GM18873 (cell line): ENCODE measurements at regions not wholly inside any gene's neighbourhood (a gene's known extent, or its start where the extent isn't known, plus 50 kb on each side); places are given as distances from the start of the nearest gene placed in this dataset.
"Not testable (repeated sequence)": the region's sequence is repeated elsewhere in the genome, so short reads cannot be mapped to it uniquely, and the experiment has no call there.

Source experiments
- ATAC-seq: cut with Tn5 transposase; IDR thresholded peaks from one replicate; pipeline ENCODE4 v1.9.1; 2021; ENCODE audit warnings: mild to moderate bottlenecking, moderate library complexity, moderate number of reproducible peaks; ENCODE audit not compliant: unreplicated experiment, low FRiP score

DNA sequence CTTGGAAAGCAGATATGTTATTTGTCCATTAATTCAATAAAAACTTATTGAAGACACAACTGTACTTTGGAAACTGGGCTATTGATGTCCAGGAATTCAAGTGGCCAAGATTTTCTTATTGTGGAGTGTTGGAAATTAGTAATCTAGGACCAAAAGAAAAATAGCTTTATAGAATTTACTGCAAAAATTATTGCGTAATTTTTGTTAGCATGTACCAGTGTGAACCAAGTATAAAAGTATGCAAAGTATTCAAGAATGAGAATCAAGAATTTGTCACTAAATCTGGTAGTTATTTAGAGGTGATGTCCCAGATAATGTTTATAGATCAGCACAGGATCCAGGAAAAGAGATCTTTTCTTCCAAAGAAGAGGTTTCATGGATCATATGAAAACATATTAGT, 468.9 kb upstream of the CTSO start:
- no peak for ATAC-seq

DNA sequence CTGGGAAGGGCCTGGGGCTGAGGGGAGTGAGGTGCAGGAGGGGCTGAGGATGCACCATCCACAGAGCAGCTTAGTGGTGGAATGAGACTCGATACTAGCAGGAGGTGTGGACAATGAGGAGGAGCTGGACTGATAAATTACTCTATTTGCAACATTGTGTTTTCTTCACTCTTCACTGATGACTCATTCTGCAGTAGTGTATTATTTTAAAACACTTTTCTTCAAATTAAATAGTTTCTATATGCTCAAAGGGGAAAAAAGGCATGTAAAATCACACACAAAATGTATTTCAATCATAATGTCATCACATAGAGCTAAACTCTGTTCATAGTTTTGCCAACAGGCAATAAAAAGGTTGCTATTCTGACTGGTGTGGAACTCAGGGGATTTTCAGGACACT, 467.0 kb upstream of the CTSO start:
- ATAC-seq: no peak

DNA sequence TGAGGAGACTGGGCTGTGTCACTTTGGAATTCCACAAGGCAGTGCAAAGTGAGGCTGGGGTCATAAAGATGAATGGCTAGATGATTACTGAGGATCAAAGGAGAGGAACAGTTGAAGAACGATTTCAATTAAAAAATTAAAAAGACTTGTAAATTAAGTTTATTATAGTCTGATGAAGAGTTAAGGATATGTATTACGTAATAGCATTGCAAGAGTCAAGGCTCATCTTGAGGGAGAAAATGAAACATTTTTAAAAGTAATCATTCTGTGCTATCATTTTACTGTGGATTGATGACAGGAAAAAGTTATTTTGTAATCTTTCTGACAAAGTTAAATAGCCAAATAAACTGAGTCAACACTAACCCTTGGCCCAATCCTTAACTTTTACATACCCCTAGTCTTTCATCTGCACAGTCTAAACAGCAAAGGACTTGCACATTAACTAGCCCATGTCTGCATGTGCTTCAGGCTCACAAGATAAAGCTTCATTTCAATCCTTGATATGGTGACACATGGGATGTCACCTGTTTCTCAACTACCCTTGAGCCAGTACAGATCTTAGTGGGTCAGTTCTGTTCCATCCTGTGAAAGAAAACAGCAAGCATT, 465.5 kb upstream of the CTSO start:
- ATAC-seq: no peak

DNA sequence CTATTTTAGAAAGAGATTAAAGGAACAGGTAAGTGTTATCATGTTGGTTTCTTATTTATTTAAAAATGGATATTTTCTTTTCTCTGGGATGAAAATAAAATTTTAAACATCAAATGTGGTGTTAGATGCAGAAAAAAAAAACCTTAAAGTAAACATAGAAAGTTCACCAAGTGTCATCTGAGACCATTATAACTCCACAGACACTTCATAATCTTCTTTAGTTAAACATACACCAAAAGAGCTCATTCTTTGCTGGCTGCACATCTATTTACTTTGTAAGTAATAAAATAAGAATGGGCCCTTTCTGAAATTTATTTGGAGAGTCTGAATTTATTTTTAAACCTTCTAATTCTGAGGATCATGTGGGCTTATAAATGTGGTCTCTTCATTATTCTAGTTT, 460.7 kb upstream of the CTSO start:
- ATAC-seq: no peak

DNA sequence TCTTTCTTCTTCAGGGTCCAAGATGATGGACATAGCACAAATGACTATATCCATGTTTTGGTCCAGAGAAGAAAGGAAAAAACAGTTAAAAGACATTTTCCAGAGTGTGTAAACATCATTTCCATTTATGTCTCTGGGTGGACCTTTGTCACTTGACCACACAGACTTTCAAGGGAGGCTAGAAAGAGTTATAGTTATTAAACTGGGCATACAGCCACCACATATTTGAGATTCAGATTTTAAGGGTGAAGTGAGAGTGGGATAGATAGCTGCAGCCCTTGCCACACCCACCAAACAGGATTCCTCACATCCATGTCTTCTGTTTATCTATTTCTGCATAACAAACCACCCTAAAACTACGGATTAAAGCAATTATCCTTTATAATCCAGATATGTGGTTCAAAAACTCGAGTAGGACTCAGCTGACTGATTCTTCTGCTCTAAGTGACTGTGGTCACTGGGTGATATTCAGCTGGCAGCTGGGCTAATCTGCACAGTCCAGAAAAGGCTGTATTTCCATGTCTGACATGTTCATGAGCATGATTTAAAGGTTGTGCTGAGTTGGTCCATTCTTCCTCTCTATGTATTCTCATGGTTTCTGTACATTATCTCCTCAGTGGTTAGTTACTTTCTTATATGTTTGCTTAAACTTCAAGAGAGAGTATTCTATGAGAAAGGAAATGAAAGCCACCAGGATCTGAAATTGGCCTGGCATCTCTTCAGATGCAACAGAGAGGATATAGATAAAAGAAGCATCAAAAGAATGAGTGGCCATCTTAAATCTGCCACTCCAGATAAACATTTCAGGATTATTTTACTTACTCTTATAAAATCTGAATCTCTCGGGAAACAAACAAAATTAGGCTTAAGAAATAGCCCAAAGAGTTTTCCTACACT, 459.8 kb upstream of the CTSO start:
- ATAC-seq: no peak

DNA sequence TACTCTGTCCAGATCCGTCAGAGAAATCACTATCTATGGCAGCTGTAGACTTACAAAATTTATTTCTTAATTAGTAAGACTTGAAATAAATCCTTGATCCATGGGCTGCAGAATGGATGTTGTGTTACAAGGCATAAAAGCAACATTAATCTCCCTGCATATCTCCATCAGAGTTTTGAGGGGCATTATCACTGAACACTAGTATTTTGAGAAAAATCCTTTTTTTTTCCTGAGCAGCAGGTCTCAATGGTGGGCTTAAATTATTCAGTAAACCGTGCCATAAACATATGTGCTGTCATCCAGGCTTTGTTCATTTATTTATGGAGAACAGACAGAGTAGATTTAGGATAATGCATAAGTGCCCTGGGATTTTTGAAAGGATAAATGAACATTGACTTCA, 457.9 kb upstream of the CTSO start:
- ATAC-seq: no peak

DNA sequence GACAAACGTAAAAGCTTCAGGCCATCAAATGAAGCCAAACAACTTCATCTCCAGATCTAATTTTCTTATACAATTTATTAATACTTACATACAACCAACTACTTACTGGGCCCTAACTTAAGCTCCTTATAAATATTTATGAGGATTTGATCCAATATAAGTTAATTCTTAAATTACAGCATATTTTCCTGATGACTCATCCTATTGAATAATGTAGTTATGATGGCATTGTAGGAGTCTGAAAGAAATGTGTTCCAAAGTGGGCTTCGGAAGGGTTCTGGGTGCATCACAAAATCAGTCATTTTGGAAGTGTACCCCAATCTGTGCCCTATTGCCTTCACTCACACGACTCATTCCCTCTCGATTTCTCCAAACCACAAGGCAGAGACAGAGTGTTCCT, 455.1 kb upstream of the CTSO start:
- ATAC-seq: no peak

DNA sequence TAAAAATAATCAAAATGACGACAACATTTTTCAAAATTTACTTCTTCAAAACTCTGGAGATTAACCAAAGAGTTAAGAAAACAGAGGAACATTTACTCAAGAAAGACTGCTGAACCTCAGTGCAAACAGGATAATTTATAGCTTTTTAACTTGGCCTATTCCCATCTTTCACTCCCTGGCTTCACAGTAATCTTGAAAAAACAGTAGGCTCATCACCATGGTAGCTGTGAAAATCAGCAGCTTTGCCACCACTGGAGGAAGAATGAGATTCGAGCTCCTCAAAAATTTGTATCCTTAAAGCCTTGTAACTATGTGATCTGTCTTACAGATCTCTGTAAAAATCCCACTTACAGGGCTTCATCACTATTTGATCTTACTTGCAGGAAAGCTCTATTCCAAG, 447.7 kb upstream of the CTSO start:
- ATAC-seq: no peak

DNA sequence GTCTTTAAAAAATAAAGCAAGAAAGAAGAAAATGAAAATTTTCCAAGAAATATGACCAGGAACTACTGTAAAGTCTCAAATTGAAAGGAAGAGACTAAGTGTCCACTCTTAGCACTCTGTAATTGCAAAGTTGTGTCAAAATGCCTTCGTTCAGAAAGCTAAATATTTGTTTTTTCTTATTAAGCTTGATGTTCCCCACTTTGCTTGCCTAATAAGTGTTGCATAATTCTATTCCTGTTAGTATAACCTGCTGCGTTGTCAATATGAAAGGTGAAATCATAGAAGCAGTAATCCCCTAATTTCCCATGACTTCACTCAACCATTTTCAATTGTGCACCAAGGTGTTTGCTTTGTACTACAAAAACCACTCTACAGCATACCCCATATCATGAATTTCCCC, 442.9 kb upstream of the CTSO start:
- no peak for ATAC-seq

- ATAC-seq: no peak
Observed at GRCh38 chr4:156391325-156391653, 437.6 kb upstream of the CTSO start.

- no peak for ATAC-seq
Observed at GRCh38 chr4:156390599-156391324, 437.1 kb upstream of the CTSO start.

- no peak for ATAC-seq
Observed at GRCh38 chr4:156388826-156389225, 435.2 kb upstream of the CTSO start.

- ATAC-seq: no peak
Observed at GRCh38 chr4:156378033-156378665, 424.5 kb upstream of the CTSO start.

DNA sequence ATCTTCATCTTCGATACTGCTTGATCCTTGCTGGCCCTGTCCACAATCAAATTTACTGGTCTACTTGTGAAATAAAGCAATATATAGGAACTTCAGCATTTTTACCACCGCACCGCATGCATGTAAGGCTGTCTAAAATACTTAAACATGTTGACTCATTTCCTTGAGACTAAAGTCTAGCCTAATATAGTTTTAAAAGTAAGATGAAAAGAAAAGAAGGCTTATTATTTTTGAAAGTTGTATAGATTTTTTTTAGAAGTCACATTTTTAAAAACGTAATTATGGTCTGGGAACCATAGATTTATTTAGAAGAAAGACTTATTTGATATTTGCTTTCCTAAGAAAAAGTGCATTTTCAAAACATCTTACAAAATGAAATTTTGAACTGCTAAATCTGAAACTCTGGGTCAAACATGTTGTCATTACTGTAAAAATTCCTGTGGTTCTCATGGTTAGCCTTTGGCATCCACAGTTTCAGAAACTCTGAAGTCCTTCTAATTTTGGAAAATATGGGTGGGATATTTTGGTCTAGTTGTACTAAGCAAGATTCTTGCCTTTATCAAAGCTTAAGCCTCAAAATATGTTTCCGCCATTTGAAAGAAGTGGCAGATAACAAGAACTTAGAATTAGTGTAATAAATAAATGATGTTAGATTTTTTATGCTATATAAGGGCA, 423.5 kb upstream of the CTSO start:
- ATAC-seq: no peak

- ATAC-seq: no peak
Observed at GRCh38 chr4:156374894-156375293, 421.2 kb upstream of the CTSO start.

- ATAC-seq: no peak
Observed at GRCh38 chr4:156374069-156374468, 420.4 kb upstream of the CTSO start.

DNA sequence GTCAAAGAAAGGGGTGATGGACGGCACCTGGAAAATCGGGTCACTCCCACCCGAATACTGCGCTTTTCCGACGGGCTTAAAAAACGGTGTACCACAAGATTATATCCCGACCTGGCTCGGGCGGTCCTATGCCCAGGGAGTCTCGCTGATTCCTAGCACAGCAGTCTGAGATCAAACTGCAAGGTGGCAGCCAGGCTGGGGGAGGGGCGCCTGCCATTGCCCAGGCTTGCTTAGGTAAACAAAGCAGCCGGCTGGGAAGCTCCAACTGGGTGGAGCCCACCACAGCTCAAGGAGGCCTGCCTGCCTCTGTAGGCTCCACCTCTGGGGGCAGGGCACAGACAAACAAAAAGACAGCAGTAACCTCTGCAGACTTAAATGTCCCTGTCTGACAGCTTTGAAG, 413.8 kb upstream of the CTSO start:
- not testable (repeated sequence) for ATAC-seq

GRCh38 chr4:156362581-156362980, 408.9 kb upstream of the CTSO start:
- no peak for ATAC-seq

GRCh38 chr4:156347412-156348075, 393.9 kb upstream of the CTSO start:
- no peak for ATAC-seq

GRCh38 chr4:156346959-156347385, 393.3 kb upstream of the CTSO start:
- no peak for ATAC-seq
